Sigmoid colon (tissue), 4 donors: ENCODE measurements at regions not wholly inside any gene's neighbourhood (a gene's known extent, or its start where the extent isn't known, plus 50 kb on each side); places are given as distances from the start of the nearest gene placed in this dataset.

Experiments
- EP300 ChIP-seq, 4 donors: sonication (generic); formaldehyde crosslinking; IDR thresholded peaks; one replicate each; pipeline ENCODE4 v1.6.1; 2017; ENCODE audit warnings: antibody characterized with exemption in 4 of 4
- POLR2A ChIP-seq, 2 donors: fragments of 450-650 bp; IDR thresholded peaks; one replicate each; pipeline ENCODE4 v1.6.1; 2016; ENCODE audit warnings: antibody characterized with exemption in 2 of 2, mild to moderate bottlenecking in 2 of 2, moderate library complexity in 2 of 2
- POLR2AphosphoS5 ChIP-seq, 4 donors: sonication (generic); formaldehyde crosslinking; IDR thresholded peaks; one replicate each; pipeline ENCODE4 v1.6.1; 2017; ENCODE audit warnings: antibody characterized with exemption in 4 of 4
- TF ChIP-seq, protein P1 (sequence below), 4 experiments: fragments of 450-650 bp in 3 of 4; fragments of 200-600 bp in 1 of 4; IDR thresholded peaks; one replicate each; pipeline ENCODE4 v1.5.1; 2016 to 2019; ENCODE audit warnings: antibody characterized with exemption in 4 of 4, mild to moderate bottlenecking in 3 of 4, moderate library complexity in 2 of 4

GRCh38 chr15:22236469-22236868 is 156.1 kb downstream of the OR4M2 start:
- TF ChIP-seq, protein P1, sequence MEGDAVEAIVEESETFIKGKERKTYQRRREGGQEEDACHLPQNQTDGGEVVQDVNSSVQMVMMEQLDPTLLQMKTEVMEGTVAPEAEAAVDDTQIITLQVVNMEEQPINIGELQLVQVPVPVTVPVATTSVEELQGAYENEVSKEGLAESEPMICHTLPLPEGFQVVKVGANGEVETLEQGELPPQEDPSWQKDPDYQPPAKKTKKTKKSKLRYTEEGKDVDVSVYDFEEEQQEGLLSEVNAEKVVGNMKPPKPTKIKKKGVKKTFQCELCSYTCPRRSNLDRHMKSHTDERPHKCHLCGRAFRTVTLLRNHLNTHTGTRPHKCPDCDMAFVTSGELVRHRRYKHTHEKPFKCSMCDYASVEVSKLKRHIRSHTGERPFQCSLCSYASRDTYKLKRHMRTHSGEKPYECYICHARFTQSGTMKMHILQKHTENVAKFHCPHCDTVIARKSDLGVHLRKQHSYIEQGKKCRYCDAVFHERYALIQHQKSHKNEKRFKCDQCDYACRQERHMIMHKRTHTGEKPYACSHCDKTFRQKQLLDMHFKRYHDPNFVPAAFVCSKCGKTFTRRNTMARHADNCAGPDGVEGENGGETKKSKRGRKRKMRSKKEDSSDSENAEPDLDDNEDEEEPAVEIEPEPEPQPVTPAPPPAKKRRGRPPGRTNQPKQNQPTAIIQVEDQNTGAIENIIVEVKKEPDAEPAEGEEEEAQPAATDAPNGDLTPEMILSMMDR (IDR thresholded peaks at IDR 0.05): no peak
- TF ChIP-seq POLR2A (IDR thresholded peaks at IDR 0.05) (no peak), EP300 (IDR thresholded peaks at IDR 0.05) (no peak), POLR2AphosphoS5 (IDR thresholded peaks at IDR 0.05) (no peak)
